Cerebellar cortex (tissue), 1 donor: ENCODE measurements at regions not wholly inside any gene's neighbourhood (a gene's known extent, or its start where the extent isn't known, plus 50 kb on each side); places are given as distances from the start of the nearest gene placed in this dataset.
"Not testable (repeated sequence)": the region's sequence is repeated elsewhere in the genome, so short reads cannot be mapped to it uniquely, and the experiment has no call there.

Experiments used
- DNase-seq: peaks from one replicate; pipeline ENCODE4 v3.0.0-alpha.2; 2015; ENCODE audit warnings: low spot score

DNA sequence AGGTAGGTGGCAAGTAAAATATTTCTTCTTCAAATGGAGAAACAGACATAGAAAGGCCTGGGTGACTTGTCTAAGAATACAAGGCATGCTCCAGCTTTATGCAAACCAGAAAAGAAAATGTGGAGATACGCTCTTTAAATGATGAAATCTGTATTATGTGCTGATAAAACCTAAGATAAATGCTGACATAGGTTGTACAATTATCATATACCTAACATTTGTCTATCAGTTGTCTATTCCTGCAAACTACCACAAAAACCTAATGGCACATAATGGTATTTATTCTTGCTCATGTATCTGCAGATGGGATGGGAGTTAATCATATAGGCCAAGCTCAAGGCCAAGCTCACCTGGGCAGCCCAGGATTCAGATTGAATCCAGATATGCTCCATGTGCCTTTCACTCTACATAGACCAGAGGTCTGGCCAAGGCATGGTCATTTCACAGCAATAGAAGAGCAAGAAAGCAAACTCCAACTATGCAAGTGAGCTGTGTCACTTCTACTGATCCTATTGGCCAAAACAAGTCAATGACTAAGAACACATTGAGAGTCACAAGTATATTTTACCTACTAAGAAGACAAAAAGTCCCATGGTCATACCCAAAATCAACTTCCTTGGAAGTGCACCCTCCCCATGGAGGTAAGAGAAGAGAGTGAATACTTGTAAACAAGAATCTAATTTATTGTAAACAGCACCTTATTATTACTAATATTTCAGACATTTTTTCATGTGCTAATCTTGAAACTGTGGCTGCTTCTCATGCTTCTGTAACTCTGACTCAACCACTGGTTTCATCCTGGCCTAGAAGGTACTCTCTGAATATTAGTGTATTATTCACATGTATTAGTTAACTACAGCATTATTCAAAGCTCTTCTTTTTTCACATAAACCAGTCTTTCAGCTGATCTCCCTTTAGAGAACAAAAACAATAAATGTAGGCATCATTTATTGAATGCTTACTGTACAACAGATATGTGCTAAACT lies 270.7 kb upstream of the SOX9 start:
- DNase-seq = no peak

DNA sequence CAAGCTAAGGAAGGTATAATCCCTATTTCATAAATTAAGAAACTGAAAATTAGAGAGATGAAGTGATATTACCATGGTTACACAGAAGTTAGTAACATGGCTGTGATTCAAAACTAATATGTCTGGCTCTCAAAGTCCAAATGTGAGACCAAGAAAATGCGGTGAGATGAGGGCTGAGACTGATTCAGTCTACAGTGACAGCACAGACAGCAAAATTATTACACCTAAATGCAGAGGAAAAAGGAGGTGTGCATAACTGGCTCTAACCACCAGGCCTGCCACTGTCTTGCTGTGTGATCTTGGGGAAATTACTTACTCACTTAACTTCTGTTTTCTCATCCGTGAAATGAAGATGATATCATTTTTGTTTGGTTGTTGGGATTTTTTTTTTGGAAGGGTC lies 270.0 kb upstream of the SOX9 start:
- DNase-seq = no peak

DNA sequence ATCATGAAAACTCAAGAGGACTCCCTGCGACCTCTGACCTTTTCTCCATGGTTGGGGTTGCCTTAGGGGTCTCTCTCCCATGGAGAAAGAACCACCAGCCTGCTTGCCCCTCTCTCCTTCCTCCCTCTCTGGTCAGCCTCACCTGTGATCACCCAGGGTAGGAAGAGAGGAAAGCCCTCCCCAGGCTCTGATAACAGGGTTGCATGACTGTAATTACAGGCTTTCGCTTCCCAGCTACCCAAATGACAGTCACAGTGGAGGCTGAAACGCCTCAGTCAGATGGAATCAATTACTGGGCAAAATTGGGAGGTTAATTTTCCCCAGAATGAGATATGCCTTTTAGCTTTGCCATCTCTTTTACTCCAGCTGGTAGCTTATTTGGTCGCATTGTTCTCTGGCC lies 265.8 kb upstream of the SOX9 start:
- no peak for DNase-seq

DNA sequence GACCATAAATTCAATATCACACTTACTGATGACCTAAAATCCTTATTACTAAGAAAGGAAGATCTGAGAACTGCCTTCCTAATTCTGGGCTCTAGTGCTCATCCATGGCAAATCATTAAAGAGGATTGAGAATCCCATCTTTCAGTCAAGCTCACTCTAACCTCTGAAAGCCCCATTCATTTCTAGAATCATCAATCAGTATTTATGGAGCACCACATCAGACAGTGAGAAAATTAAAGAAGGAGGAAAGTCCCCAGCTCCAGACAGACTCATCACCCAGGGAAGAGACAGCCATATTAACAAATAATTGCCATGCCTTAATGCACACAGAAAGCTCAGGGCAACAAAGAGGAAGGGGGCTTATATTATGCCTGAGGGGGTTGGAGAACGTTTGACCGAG lies 256.1 kb upstream of the SOX9 start:
- DNase-seq = no peak

DNA sequence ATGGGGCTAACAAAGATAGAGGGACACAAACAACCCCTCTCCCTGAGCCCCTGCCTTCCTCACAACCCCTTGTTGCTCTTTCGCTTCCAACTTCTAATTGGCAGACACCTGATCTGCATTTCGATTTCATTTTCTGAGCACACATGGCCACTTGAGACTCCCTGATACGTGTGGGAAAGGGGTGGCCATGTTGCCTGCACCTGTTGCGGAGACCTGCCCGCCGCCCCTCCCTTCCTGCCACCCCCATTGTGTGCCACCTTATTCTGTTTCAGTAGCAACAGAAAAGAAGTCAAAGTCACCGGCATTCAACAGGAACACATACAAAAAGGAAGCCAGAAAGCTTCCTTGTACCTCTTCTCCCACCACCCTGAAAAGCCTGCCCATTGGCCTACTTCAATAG lies 254.7 kb upstream of the SOX9 start:
- DNase-seq = no peak

DNA sequence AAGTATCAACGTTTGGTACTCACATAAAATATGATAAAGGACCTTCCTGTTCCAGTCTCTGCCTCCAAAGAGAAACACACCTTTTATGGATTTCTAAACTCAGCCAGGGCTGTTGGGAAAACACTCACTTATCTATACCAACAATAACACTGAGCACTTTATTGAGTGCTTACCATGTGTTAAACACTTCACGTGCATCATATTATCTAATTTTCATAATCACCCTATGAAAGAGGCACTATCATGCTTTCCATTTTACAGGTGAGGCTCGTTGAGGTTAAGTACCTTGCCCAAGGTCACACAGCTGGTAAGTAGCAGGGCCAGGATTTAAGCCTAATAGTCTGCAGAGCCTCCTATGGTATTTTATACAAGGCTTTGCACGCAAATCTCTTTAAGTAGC lies 251.5 kb upstream of the SOX9 start:
- DNase-seq = no peak

GRCh38 chr17:71869841-71870545 lies 250.8 kb upstream of the SOX9 start:
- DNase-seq = no peak

DNA sequence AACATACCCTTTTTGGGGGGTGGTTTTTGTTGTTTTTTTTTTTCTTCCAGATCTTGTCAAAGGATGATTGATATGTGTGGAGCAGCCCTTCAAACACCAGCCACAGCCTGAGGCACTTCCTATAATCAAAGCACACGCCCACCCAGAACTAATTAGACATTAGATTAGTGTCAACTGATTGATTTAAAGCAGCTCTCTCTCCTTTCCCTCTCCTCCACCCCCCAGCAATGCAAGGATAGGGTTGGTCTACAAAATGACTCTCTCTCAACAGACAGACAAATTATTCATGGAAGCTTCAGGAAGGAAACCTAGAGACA lies 250.3 kb upstream of the SOX9 start:
- no peak for DNase-seq

DNA sequence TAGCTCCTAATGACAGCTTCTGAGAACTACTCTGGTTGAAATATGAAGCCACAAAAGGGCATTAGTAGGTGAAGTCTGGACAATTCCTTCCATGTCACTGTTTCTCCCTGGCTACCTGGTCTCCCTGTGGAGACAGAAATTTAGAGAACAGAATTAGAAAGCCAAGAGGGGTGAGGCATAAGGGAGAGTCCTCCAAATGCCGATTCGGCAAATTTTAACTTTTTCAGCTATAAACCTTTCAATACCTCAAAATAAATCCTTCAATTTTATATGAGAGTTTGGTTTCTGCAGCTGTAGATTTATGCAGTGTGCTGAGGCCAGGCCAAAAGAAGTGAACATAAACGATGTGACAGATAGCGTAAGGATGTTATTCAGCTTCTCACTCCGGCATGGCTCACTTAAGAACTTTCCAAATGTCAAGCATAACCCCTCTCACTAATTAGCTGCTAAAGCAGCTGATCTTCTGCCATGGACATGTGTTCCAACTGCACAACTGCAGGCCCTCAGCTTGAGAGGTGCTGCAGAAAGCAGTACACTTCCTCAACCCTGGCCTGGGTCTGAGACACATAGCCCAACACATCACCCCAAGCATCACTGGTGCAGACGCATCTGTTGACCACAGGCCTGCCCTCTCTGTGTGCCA lies 247.9 kb upstream of the SOX9 start:
- no peak for DNase-seq

DNA sequence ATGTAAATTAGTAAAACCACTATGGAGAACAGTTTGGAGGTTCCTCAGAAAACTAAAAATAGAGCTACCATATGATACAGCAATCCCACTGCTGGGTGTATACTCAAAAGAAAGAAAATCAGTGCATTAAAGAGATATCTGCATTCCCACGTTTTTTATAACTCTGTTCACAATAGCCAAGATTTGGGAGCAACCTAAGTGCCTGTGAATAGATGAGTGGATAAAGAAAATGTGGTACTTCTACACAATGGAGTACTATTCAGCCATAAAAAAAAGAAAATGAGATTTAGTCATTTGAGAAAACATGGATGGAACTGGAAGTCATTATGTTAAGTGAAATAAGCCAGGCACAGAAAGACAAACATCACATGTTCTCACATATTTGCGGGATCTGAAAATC lies 246.0 kb upstream of the SOX9 start:
- not testable (repeated sequence) for DNase-seq

GRCh38 chr17:71878271-71878670 lies 242.5 kb upstream of the SOX9 start:
- no peak for DNase-seq

GRCh38 chr17:71878998-71879397 lies 241.8 kb upstream of the SOX9 start:
- DNase-seq = no peak

DNA sequence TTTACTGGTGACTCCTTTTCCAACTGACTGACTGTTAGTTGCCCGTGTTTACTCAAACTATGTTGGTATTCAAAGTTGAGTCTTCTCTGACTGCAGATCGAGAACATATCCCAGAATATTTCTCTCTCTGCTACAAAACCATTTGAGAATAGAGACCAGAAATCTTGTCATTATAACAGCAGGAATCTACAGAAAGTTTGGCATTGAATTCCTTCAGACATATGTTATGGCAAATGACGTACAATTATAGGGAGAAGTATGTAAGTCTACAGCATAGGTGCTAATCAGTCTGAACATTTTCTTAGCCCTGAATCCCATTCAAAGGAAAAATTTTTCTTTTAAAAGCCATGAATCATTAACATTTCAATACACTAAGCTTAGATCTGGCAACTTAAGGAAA lies 239.8 kb upstream of the SOX9 start:
- DNase-seq = no peak

DNA sequence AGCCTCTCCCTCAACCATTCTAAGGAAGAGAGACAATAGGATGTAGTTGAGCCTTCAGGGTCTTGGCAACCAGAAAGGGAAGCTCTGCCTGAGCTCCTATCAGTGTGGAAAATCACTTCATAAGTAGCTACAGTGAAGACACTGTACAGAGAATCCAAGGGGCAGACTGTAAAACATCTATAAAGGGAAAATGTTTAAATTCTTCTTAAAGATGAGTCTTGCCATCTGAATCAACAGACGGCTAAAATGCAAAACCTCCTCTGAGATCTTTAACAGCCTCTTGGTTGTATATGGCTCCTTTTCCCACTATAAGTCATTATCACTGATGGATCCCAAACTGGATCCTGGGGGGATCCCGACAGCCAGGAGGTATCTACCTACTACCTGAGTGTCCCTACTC lies 239.2 kb upstream of the SOX9 start:
- no peak for DNase-seq

GRCh38 chr17:71883258-71883657 lies 237.6 kb upstream of the SOX9 start:
- DNase-seq = no peak

DNA sequence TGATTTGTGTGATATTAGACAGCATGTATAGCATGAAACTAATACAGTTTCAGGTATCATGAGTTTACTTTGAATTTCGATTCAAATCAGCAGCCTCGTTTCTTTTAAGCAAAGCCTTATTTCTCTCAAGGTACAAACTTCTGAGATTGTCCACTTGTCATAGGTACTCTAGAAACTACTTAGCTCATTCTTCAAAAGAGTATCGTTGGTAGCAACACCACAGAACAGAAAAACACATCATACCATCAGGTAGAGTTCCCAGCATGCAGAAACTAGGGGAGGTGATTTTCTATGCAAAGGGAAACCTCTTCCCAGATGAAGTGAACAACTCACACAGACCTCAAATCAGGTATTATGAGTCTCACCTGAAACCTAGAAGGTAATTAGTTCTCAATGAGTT lies 237.0 kb upstream of the SOX9 start:
- DNase-seq = no peak

DNA sequence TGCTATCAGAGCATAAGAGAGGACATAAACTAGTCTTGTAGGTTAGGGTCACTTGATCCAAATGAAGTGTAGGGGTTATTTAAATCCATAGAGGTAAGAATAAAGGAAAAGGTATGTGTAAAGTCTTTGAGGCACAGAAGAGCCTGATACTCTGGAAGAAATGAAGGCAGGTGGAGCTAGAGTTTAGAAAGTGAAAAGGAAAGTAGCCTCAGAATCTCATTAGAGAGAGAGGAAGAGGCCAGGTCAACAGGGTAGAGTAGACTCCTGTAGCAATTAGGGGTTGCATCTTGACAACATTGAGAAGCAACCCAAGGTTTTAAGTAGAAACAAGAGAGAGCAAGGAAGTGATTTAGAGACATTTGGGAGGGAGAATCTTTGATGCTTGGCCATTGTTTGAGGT lies 235.2 kb upstream of the SOX9 start:
- no peak for DNase-seq

DNA sequence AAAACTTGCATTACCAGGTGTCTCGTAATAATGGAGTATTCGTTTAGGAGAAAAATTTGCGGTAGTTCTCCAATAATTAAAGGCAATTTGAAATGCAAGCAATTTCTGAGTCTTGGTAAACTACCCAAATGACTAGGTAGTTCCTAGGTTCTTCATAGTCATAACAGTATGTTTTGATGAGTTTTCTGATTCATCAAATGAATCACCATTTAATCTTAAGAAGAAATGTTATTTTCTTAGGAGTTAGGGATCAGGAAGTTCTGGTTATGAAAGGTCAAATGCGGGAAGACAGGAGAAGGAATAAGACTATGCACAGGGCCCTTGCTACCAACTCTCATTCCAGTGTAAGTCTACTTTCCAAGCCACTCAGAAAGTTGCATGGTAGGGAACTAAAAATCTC lies 221.5 kb upstream of the SOX9 start:
- DNase-seq = no peak

- DNase-seq = no peak
Observed at GRCh38 chr17:71900621-71901229, 220.1 kb upstream of the SOX9 start.

GRCh38 chr17:71902894-71903506 lies 217.8 kb upstream of the SOX9 start:
- DNase-seq = no peak

DNA sequence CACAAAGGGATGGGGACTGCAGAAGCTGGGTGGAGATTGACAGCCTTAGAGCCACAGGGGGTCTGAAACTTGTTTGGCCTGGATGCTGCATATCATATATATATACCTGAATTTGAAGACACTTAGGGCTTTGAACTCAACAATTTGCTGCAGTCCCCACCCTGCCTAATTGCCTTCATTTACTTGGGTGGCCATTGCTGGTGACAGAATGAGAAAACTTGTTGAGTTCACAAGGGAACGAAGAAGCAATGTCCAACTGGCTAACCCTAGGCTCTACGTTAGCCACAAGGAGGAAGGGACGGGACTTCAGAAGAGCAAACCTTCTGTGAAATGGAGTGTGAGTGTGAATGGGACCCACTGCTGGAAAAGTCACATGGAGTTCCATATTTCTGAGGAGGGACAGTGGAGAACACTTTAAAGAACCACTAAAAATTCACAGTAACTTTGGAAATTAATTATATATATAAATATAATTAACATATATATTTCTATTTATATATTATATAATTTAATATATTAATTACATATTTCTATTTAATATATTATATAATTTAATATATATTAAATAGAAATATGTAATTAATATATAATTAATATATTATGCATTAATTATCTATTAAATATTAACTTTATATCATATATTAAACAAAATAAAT lies 215.3 kb upstream of the SOX9 start:
- no peak for DNase-seq

- no peak for DNase-seq
Observed at GRCh38 chr17:71909155-71909554, 211.7 kb upstream of the SOX9 start.
